Activated T-cell treated with anti-CD3 and anti-CD28 coated beads, Interleukin-2, amount 50 U/mL, for 1 hour (primary cell): ENCODE measurements at regions not wholly inside any gene's neighbourhood (a gene's known extent, or its start where the extent isn't known, plus 50 kb on each side); places are given as distances from the start of the nearest gene placed in this dataset.

Experiments used
- DNase-seq: peaks from one replicate; pipeline ENCODE4 v3.0.0-alpha.2; 2020

DNA sequence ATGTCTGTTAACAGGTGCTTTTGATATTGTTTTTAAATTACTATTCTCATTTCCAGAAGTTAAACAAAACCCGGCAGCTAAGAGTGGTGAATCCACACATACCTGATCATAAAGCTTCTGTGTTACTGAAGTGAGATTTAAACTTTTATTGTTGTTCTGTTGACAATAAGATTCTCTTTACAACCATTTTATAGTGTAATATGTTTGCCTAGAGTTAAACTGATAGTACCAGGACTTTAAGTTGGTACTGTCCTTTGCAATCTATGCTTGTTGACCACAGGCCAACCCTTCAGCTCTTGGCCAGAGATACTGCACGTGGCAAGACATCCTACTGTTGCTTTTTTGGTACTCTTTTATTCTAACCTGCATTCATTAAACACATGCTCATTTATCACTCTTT, 806.2 kb downstream of the MTRR start:
- DNase-seq: no peak

GRCh38 chr5:8676695-8677094, 807.7 kb downstream of the MTRR start:
- DNase-seq: no peak

DNA sequence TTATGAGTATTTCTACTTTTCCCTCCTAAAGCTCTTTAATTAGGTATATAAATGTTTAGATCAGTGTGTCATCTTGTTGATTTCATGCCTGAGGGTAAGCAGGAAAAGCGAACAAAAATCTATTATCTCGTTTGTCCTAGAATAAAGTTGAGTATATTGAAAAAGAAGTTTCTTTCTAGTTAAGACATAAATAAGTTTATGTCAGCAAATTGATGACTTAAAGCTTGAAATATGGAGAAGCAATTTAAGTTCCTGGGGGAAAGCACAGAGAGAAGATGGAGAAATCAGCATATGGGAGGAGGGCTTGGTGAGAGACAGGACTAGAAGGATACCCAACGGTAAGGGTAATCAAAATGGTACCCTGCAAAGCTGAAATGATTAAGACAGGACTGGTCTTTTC, 813.4 kb downstream of the MTRR start:
- DNase-seq: no peak

DNA sequence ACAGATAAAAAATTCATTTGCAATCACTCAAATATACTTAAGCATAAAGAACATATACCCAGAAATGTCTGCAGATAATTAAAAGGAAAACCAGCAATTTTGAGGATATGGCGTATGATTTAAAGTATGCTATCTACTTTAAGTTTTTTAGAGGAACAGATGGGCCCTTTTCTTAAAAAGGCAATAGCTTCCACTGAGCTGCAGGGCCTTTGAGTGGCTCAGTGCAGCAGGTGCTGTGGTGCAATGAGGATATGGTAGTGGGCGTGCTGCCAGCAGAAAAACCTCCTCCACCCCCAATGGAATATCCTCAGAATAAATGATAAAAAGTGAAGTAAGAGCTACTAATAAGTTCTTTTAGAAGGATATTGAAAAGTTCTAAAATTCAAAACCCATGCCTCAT, 814.5 kb downstream of the MTRR start:
- no peak for DNase-seq

- DNase-seq: no peak
These were observed 816.8 kb downstream of the MTRR start for GRCh38 chr5:8685704-8686103.

- DNase-seq: no peak
These were observed 817.8 kb downstream of the MTRR start for GRCh38 chr5:8686707-8687106.

DNA sequence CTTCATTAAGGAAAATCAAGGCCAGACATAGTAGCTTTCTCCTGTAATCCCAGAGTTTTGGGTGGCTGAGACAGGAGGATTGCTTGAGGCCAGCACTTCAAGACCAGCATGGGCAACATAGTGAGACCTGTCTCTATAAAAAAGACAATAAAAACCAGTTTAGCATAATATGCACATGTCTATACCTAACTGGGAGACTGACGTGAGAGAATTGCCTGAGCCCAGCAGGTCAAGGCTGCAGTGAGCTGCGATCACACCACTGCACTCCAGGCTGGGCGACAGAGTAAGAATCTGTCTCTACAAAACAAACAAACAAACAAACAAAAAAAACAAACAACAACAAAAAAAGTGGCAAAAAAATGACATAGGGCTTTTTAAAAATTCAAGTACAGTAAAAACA, 820.8 kb downstream of the MTRR start:
- DNase-seq: no peak

DNA sequence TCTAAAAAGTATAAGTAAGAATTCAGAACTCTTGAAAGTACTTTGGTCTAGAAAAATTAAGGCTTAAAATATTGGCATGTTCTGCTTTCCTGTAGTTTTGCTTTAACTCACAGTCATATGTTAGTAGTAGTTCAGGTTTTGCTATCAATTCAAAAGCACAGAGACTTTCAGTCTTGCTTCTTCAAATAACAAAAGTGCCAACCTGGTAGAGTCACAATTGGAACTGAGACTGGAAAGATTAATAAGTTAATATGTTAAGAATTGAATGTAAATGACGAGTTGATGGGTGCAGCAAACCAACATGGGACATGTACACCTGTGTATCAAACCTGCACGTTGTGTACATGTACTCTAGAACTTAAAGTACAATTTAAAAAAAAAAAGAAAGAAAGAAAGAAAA, 822.3 kb downstream of the MTRR start:
- DNase-seq: no peak

DNA sequence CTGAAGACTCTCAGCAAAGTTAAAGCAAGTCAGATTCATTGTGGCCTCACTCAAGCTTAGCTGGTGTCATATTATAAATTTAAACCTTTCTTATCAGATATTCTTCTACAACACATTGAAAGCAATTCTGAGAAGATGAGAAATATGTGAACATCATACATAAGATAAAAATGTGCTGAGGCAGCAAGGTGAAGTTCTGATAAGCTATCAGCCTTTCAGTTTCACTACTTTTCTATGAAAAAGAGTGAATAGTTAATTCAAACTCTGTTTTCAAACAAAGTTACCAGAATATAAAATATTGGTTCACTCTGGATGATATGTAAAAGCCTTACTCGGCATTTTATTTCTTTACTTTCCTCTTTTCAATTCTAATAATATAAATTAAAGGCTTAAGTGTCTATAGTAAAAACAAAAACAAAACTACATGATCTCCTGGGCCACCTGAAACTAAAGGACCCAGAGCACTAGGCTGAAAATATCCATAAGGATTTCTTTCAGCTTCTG, 824.4 kb downstream of the MTRR start:
- DNase-seq: no peak

GRCh38 chr5:8694545-8694944, 825.6 kb downstream of the MTRR start:
- DNase-seq: no peak

DNA sequence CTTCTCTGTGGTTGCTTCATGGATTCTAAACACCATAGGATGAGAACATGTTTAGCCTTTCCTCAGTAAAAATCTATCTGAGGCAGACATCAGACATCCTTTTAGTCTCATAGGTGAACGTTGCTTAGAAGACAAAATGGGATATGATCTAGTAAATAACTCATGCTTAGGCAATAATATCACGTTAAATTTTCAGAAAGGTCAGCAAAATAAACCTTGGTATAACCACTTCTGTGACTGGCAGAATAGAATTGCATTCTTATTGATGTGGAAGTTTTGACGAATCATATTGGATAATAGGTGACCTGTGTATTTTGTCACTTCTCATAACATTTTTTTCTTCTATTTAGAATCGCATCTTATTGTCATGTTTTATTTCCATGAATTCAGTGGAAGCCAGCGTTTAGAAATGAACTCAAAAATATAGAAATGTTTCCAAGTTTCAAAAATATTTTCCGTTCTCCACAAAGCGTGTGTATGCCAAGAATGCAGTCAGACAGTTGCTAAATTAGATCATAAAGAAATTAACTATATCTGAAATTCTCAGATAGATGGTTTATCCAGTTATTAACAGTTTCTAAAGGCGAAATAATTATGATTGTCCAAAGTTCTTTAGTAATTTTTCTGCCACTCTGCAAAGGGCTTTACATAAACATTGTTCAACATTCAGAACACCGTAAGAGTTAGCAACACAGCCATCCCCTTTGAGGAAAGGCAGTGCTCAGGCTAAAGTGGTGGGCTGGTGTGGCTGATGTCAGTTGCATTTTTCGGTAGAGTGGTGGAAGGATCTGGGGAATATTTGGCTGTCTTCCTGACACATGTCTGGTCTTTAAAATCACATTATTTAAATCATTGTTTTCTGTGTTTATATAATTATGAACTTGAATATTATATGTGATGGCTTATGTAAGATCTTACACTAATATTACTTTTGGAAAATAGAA, 827.2 kb downstream of the MTRR start:
- no peak for DNase-seq

GRCh38 chr5:8700222-8700621, 831.3 kb downstream of the MTRR start:
- no peak for DNase-seq

DNA sequence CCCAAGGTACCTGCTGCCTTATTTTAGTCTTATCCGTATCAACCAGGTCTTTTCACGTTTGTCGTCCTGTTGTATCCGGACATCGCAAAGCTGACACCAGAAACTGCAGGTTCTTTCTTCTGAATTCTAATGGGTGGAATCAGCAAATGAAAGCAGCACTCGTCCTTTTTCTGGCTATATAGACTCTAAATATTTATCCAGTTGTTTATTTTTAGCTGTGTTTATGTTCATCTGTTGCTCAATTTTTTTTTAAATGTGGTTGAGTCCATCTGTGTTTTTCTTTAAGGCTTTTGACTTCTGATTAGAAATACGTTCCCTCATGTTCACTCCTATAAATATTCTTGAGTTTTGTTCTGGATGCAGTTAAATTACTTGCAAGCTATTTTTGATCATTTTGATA, 831.7 kb downstream of the MTRR start:
- no peak for DNase-seq

DNA sequence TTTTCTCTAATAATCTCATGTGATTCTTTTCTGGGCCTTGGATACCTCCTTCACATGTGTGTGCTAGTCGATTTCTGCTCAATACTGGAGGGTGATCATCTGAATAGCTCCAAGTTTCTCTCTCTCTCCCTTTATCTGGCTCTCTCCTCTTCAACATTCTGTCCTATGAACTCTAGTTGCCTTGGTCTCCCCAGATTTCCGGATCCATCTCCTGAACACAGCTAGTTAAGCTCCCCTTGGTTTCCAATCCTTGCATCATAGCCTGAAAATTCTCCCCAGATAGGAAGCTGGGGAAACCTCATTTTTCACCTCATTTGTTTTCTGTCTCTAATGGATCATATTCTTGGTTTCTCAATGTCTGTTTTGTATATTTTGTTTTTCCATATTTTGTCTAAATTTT, 832.3 kb downstream of the MTRR start:
- no peak for DNase-seq

- no peak for DNase-seq
These were observed 835.4 kb downstream of the SEMA5A start for GRCh38 chr5:8710426-8710930.

DNA sequence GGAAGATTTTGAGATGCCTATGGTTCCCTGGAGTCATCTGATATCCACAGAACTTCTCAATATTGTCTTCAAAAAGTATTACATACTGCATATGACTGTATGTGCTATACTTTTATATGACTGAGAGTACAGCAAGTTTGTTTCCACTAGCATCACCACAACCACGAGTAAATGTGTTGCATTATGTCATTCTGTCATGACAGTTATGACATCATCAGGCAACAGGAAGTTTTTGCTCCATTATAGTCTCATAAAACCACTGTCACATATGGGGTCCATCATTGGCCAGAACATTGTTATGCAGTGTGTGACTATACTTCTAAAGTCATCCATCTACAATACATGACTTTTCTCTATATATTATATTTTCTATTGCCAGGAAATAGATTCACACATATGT, 831.7 kb downstream of the SEMA5A start:
- DNase-seq: no peak

GRCh38 chr5:8714861-8715260, 831.0 kb downstream of the SEMA5A start:
- DNase-seq: no peak

GRCh38 chr5:8719796-8720195, 826.1 kb downstream of the SEMA5A start:
- DNase-seq: no peak

GRCh38 chr5:8720506-8720905, 825.4 kb downstream of the SEMA5A start:
- no peak for DNase-seq

- DNase-seq: no peak
These were observed 824.3 kb downstream of the SEMA5A start for GRCh38 chr5:8721536-8721935.

DNA sequence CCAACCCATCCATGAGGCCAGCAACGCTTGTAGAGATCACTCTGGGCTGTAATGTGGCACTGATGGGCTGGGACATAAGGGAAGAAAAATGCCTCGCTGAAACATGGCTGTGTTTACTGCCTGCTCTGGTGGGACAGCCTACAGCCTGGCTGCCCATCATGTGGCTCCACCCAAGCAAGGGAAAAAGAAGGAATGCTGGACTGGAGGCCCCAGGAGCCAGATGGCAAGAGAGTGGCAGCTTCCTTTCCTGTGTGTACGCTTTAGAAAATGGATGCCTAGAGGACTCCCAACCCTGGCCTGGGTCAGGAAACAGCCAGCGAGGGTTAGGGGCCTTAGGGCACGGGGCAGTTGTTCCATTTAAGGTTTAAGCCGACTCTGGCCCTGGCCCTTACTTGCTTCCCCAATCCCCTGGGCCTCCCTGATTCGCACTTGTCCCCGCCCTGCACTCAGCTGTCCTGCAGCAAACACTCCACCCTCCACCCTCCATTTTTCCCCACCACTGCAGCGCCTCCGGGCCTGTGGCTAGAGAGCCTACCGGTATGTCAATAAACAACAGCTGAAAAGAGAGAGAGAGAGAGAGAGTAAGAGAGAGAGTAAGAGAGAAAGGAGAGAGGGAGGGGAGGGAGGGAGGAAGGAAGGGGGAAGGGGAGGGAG, 819.4 kb downstream of the SEMA5A start:
- no peak for DNase-seq

GRCh38 chr5:8727396-8727795, 818.5 kb downstream of the SEMA5A start:
- DNase-seq: no peak

- no peak for DNase-seq
These were observed 816.4 kb downstream of the SEMA5A start for GRCh38 chr5:8729437-8729836.

GRCh38 chr5:8730194-8730593, 815.7 kb downstream of the SEMA5A start:
- DNase-seq: no peak
